Gastrocnemius medialis (tissue), 4 donors: ENCODE measurements at regions not wholly inside any gene's neighbourhood (a gene's known extent, or its start where the extent isn't known, plus 50 kb on each side); places are given as distances from the start of the nearest gene placed in this dataset.

Experiments
- CTCF ChIP-seq, 5 experiments: fragments of 450-650 bp in 3 of 5; fragments of 200-600 bp in 2 of 5; sonication (generic) in 2 of 5; IDR thresholded peaks in 4 of 5; conservative IDR thresholded peaks in 1 of 5; 1 replicate in 4 of 5; 2 replicates in 1 of 5; pipeline ENCODE4 v1.5.1; 2016 to 2019; ENCODE audit warnings: antibody characterized with exemption in 5 of 5, mild to moderate bottlenecking in 3 of 5, moderate library complexity in 3 of 5
- POLR2A ChIP-seq, 2 donors: fragments of 450-650 bp; IDR thresholded peaks; one replicate each; pipeline ENCODE4 v1.6.1; 2017; ENCODE audit warnings: antibody characterized with exemption in 2 of 2, mild to moderate bottlenecking in 2 of 2, moderate library complexity in 2 of 2

- TF ChIP-seq CTCF (IDR thresholded peaks at IDR 0.05 in 4 of 5, conservative IDR thresholded peaks at IDR 0.05 in 1 of 5) (no peak), POLR2A (IDR thresholded peaks at IDR 0.05) (no peak)
These were observed 507.4 kb upstream of the ATP2B1 start for GRCh38 chr12:90216020-90216552.
